Dendritic cell treated with granulocyte-macrophage colony-stimulating factor and Interleukin-4, amounts not matched to agents 40 ng/mL and 50 ng/mL, for 4 days (primary cell): ENCODE measurements at regions not wholly inside any gene's neighbourhood (a gene's known extent, or its start where the extent isn't known, plus 50 kb on each side); places are given as distances from the start of the nearest gene placed in this dataset.
"Not testable (repeated sequence)": the region's sequence is repeated elsewhere in the genome, so short reads cannot be mapped to it uniquely, and the experiment has no call there.

Source experiments
- H3K27ac Mint-ChIP-seq: one replicate; pipeline ENCODE4 v1.8.0; 2022; ENCODE audit warnings: mild to moderate bottlenecking, mixed read lengths
- H3K27me3 Mint-ChIP-seq: one replicate; pipeline ENCODE4 v1.8.0; 2022; ENCODE audit warnings: mild to moderate bottlenecking, mixed read lengths
- H3K36me3 Mint-ChIP-seq: one replicate; pipeline ENCODE4 v1.8.0; 2022; ENCODE audit warnings: low read depth, mixed read lengths
- H3K4me1 Mint-ChIP-seq: one replicate; pipeline ENCODE4 v1.8.0; 2022; ENCODE audit warnings: low read depth, mixed read lengths
- H3K4me3 Mint-ChIP-seq: one replicate; pipeline ENCODE4 v1.8.0; 2022; ENCODE audit warnings: mild to moderate bottlenecking, moderate library complexity, mixed read lengths
- H3K9me3 Mint-ChIP-seq: one replicate; pipeline ENCODE4 v1.8.0; 2022; ENCODE audit warnings: mixed read lengths
- intact Hi-C: fragments of 100-400 bp; cut with micrococcal nuclease; formaldehyde crosslinking; loops from one replicate; pipeline ENCODE4 v1.15.0; 2022

DNA sequence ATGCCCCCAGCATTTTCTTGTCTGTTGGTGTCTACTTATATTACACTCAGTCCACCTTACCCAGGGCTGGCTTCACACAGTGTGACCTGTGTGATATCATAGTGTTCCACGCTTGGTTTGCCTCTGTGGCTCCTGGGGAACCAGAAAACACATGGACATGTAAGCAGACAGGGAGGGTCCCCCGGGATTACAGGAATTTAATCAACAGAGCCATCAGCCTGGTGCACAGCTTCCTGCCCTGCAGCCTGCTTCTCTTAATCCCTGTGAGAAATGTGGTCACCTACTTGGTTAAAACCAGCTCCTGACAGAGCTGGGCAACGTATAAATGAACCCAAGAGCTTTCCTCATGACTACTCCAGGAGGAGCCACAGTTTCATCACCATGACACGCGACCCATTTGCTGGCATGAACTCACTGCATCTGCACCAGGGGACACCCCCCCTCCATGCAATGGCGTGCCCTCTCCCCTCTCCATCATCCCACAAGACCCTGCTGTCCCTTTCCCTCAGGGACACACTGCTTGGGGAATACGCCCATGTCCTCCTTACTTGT, 152.1 kb downstream of the UQCRFS1 start:
- Mint-ChIP-seq H3K27ac (no peak overlapping the region), H3K4me3 (no peak overlapping the region), H3K36me3 (no peaks in the 10 kb centered on the region), H3K9me3 (peaks cover 9% of the 10 kb centered on the region), H3K4me1 (no peaks in the 10 kb centered on the region), H3K27me3 (no peaks in the 10 kb centered on the region)
- intact Hi-C loops = no loop called here

DNA sequence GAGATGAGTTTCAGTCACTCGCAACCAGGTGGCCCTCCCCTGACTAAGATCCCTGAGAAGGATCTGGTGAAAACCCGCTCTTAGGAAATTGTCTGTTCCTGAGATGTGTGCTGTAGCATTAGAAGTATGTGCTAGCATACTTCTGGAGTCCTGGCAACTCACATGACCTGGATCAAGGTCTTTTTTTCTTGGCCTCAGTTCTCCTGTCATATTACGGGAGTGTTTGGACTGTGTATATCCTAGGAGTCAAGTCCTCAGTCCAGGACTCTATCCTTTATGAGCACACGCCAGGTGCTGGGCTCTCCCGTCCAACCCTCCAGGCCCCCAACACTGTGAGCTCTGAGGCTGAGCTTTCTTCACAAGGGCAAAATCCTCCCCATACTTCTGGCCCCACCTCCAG, 156.4 kb downstream of the UQCRFS1 start:
- Mint-ChIP-seq H3K9me3 (peaks cover 22% of the 10 kb centered on the region), H3K27me3 (no peaks in the 10 kb centered on the region), H3K27ac (no peak overlapping the region), H3K4me1 (no peaks in the 10 kb centered on the region), H3K36me3 (no peaks in the 10 kb centered on the region), H3K4me3 (no peak overlapping the region)
- intact Hi-C loops = no loop called here

DNA sequence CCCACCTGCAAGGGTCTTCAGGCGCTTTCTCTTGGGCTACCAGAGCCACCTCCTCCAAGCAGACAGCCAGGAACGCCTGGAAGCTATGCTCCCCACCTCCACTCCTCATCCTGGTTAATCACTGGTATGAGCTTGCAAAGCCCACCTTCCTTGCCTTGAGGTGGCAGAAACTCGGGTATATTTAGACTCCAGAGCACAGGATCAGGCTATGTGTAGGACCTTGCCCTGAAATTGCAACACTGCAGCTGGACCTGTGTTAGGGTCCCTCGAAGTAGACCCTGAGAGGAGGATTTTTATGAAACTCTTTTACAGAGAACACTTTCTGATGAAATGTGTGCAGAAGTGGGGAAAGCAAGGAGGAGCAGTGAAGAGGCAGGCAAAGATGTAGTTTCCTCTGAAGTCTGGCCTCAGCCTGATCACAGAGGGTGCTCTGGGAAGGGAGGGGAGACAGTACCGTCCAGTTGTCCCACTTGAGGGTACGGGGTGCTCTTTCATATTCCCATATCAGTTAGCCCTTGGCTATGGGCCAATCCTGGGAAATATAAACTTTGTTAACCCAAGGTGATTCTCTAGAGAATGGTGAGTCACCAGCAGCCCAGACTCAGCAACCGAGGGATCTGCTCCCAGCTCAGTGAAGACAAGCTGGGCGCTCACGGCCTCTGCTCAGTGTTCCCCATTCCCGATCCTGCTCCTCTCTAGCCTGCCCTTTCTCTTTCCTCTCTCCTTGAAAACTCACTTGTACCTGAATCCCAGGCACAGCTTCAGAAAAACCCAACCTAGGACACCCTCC, 157.9 kb downstream of the UQCRFS1 start:
- H3K27ac Mint-ChIP-seq = no peak overlapping the region
- no peaks in the 10 kb centered on the region for H3K4me1 Mint-ChIP-seq
- intact Hi-C loops = no loop called here

DNA sequence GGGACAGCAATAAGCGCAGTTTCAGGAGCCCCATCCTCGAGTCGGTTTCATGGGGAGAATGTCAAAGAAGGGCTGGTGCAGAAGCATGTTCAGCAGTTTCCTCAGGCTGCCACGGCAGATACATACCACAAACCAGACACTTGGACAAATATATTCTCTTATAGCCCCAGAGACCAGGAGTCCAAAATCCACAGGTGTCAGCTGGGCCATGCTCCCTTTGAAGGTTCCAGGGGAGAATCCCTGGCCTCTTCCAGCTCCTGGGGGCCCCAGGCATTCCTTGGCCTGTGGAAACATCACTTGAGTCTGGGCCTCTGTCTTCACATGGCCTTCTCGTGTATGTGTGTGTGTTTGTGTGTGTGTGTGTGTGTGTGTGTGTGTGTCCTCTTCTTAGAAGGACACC, 164.1 kb downstream of the UQCRFS1 start:
- no peaks in the 10 kb centered on the region for H3K36me3 Mint-ChIP-seq
- peaks cover 22% of the 10 kb centered on the region for H3K9me3 Mint-ChIP-seq
- no peak overlapping the region for H3K27ac Mint-ChIP-seq
- H3K4me1 Mint-ChIP-seq = no peaks in the 10 kb centered on the region
- intact Hi-C loops = no loop called here
- H3K27me3 Mint-ChIP-seq = no peaks in the 10 kb centered on the region
- H3K4me3 Mint-ChIP-seq = no peak overlapping the region

More for the DNA sequence above, 157.9 kb downstream of the UQCRFS1 start:
- peaks cover 22% of the 10 kb centered on the region for H3K9me3 Mint-ChIP-seq
- H3K4me3 Mint-ChIP-seq = no peak overlapping the region
- H3K27me3 Mint-ChIP-seq = no peaks in the 10 kb centered on the region
- no peaks in the 10 kb centered on the region for H3K36me3 Mint-ChIP-seq

DNA sequence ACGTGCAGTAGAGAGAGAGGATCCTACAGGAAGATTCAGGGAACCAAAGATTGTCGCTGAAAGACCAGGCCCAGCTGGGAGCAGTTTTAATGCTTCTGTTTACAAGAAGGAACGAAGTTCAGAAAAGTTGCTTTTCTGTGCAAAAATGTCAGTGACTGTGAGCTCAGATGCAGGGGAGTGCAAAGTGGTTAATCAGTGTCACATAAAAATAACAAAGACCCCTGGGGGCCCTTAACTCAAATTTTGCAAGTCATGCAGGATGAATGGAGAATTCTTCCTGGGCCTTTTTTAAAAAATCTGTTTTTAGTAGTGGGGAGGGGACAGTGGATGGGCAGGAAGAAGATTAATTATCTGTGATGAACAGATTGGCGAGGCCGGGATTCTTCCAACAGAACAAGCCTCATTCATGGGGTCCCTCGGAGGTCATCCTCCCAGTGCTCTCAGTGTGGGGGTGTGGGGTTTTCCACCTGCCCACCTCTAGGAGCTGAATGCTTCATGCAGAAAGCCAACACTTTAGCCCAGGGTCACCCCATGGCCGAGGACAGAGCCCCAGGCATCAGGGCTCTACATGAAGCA, 167.2 kb downstream of the UQCRFS1 start:
- intact Hi-C loops = no loop called here
- Mint-ChIP-seq H3K9me3 (peaks cover 30% of the 10 kb centered on the region), H3K27me3 (no peaks in the 10 kb centered on the region), H3K27ac (no peak overlapping the region), H3K4me1 (no peaks in the 10 kb centered on the region), H3K4me3 (no peak overlapping the region), H3K36me3 (no peaks in the 10 kb centered on the region)

DNA sequence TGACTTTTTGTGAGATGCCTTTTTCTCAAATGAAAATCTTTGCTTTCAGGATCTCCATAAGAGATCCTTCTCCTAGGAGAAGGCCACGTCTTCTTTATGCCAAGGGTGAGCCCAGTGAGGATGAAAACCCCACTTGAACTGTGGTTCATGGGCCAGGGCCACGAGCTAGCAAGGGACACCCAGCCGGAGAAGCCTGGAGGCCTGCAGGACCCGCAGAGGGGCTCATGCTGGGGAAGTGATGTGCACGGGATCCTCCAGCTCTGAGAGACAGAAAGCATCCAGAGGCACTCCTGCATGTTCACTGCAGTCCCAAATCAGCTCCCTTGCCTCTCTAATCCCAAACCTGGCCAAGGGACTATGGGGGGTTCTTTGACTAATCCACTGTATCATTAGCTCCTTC, 168.9 kb downstream of the UQCRFS1 start:
- intact Hi-C loops = no loop called here
- H3K4me1 Mint-ChIP-seq = no peaks in the 10 kb centered on the region
- no peaks in the 10 kb centered on the region for H3K36me3 Mint-ChIP-seq
- H3K27ac Mint-ChIP-seq = no peak overlapping the region
- no peak overlapping the region for H3K4me3 Mint-ChIP-seq
- peaks cover 30% of the 10 kb centered on the region for H3K9me3 Mint-ChIP-seq
- no peaks in the 10 kb centered on the region for H3K27me3 Mint-ChIP-seq

DNA sequence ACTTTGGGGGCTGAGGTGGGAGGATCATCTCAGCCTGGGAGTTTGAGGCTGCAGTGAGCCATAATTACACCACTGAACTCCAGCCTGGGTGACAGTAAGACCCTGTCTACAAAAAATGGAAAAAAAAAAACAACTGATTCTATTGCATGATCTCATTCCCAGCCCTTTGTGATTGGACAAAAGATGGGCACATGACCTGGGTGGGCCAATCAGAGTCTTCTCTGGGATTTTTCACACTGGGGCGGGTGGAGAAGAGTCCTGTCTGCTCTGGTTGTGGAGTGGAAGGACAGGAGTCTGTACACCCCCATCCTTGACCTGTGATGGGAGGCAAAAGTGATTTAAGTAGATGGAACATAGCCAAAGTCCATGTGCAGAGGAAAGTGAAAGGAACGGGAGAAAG, 170.5 kb downstream of the UQCRFS1 start:
- Mint-ChIP-seq H3K27me3 (no peaks in the 10 kb centered on the region), H3K36me3 (no peaks in the 10 kb centered on the region), H3K27ac (no peak overlapping the region), H3K4me1 (no peaks in the 10 kb centered on the region), H3K4me3 (no peak overlapping the region), H3K9me3 (peaks cover 30% of the 10 kb centered on the region)
- intact Hi-C loops = no loop called here

DNA sequence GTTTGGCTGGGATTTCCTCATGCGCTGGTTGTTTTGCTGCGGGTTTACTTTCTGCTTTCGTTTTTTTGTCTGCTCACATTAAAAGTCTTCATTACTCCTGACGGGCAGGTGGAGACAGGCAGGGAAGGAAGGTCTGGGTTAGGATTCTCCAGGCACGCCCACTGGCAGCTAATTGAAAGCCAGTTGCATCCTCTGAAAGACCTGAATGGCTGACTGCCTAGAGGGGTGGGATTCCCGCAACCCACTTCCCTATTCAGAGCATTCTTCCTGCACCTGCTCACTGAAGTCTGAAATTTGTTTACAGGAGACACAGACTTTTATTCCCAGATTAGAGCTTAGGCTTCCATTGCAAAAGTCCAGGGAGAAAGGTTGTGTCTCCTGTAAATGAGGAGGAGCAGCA, 172.0 kb downstream of the UQCRFS1 start:
- Mint-ChIP-seq H3K4me3 (no peak overlapping the region), H3K27me3 (no peaks in the 10 kb centered on the region), H3K27ac (no peak overlapping the region), H3K36me3 (no peaks in the 10 kb centered on the region), H3K9me3 (peaks cover 30% of the 10 kb centered on the region), H3K4me1 (no peaks in the 10 kb centered on the region)
- intact Hi-C loops = no loop called here

DNA sequence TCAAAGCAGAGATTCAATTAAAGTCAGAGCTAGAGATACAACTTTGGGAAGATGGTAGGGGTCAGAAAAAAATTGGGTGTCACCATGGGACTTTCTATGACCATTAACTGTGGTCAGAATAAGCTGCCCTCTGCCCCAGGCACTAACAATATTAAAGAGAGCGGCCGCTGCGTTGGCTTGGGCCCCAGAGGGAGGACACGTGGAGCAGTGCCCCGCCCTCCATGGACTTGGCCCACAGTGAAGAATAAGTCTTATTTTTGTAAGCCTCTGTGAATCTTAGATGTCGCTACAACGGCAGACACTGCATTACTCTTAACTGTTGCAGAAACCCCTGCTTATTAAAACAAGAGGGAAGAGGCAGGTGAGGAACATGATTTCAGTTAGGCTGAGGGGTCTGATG, 172.7 kb downstream of the UQCRFS1 start:
- no peaks in the 10 kb centered on the region for H3K36me3 Mint-ChIP-seq
- intact Hi-C loops = no loop called here

DNA sequence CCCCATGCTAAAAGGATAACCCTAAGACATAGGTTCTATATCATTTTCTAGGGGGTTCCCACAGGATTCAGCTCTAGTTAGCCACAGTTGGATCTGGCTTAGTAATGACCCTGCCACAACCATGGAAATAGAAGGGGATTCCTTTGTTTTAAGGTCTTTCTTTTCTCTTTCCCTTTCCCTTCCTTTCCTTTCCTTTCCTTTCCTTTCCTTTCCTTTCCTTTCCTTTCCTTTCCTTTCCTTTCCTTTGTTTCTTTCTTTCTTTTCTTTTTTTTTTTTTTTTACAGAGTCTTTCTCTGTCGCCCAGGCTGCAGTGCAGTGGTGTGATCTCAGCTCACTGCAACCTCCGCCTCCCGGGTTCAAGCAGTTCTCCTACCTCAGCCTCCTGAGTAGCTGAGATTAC, 173.9 kb downstream of the UQCRFS1 start:
- H3K27me3 Mint-ChIP-seq, H3K36me3 Mint-ChIP-seq, H3K4me1 Mint-ChIP-seq, intact Hi-C loops, H3K4me3 Mint-ChIP-seq, H3K27ac Mint-ChIP-seq: not testable (repeated sequence)
- peaks cover 23% of the 10 kb centered on the region for H3K9me3 Mint-ChIP-seq

More for the DNA sequence above, 172.7 kb downstream of the UQCRFS1 start:
- Mint-ChIP-seq H3K4me3 (no peak overlapping the region), H3K9me3 (peaks cover 30% of the 10 kb centered on the region), H3K4me1 (no peaks in the 10 kb centered on the region), H3K27ac (no peak overlapping the region), H3K27me3 (no peaks in the 10 kb centered on the region)

DNA sequence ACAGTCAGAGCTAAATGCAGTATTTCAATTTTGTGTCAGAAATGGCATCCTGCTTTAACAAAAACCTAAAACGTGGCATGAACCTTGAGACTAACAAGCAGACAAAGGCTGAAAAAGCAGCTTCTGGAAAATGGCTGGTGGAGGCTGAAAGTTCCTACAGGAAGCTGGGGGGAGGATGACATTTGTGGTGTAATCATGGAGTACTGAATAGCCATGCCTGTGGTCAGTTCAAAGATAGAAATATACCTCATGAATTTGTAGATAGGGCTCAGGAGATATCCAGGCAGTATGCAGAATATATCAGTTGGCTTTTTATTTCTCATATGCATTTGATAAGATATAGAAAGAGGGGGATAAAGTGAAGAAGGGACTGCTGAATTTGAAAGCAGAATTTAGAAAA, 181.7 kb downstream of the UQCRFS1 start:
- Mint-ChIP-seq H3K4me1 (no peaks in the 10 kb centered on the region), H3K9me3 (peaks cover 14% of the 10 kb centered on the region), H3K4me3 (no peak overlapping the region), H3K36me3 (no peaks in the 10 kb centered on the region), H3K27ac (no peak overlapping the region), H3K27me3 (no peaks in the 10 kb centered on the region)
- intact Hi-C loops = no loop called here

DNA sequence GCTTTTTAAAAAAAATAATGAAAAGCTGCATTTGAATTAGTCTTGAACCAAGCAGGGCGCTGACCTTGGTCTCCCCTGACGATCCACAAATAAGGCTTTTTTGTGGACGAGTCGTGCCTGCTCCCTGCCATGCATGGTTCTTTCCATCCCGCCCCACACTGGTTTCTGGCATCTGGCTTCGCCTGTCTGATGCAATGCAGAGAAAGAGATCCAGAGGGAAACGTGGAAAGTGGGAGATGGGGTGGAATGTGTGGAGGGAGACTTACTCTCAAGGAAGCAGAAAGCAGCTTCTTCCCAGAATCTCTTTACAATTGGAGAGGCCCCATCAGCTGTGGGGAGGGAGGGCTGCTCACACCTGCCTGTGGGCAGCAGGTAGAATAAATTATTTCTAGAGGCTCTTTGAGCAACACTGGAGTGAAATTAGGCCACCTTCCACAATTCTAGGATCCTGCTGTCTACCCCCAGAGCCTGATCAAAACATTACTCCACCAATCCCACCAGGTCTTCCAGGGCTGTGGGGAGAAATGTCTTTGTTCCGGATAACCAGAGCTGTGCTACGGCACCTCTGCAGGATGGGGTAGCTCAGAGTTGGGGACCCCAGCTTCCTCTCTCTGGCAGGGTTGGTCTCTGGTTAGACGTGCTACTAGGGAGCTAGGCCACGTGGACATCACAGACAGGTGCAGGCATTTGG, 183.5 kb downstream of the UQCRFS1 start:
- peaks cover 14% of the 10 kb centered on the region for H3K9me3 Mint-ChIP-seq

DNA sequence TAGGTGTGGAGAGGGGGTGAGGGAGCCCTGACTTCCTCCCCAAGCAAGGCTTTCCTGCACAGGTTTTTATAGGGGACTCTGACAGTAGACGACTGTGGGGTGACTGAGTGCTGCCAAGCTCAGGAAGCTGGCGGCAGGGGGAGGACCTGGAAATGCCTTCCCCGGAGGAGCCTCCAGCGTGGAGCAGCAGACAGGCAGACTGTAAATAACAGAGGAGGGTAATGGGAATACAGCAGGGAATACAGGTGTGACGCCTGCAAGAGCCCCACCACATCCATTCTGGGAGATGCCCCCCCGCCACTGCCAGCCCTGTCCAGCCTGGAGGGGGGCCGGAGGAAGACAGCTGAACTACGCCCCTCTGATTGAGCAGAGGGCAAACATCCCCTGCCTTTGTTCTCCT, 190.4 kb downstream of the UQCRFS1 start:
- Mint-ChIP-seq H3K36me3 (no peaks in the 10 kb centered on the region), H3K4me1 (no peaks in the 10 kb centered on the region), H3K4me3 (no peak overlapping the region), H3K27me3 (no peaks in the 10 kb centered on the region), H3K9me3 (no peaks in the 10 kb centered on the region), H3K27ac (no peak overlapping the region)
- intact Hi-C loops = no loop called here

More for the DNA sequence above, 183.5 kb downstream of the UQCRFS1 start:
- no peak overlapping the region for H3K27ac Mint-ChIP-seq
- no peaks in the 10 kb centered on the region for H3K27me3 Mint-ChIP-seq
- H3K4me1 Mint-ChIP-seq = no peaks in the 10 kb centered on the region
- intact Hi-C loops = no loop called here
- no peak overlapping the region for H3K4me3 Mint-ChIP-seq
- H3K36me3 Mint-ChIP-seq = no peaks in the 10 kb centered on the region

DNA sequence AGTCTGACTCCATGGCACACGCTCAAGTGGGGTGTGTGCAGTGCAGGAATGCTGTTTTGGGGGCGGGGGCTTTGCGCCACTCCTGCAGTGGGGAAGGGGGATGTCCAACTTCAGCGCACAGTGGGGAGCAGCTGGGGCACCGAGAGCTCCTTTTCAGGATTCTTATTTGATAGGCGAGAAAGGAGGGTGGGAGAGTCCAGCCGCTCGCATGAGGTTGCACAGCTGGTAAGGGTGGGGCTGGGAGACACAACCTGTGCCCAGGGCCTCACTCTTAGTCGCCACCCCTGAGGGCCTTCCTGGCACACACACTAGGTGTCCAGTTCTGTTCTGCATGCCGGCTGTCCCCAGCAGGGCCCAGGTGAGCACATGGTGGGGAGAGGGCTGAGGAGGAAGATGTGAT, 190.8 kb downstream of the UQCRFS1 start:
- H3K9me3 Mint-ChIP-seq = no peaks in the 10 kb centered on the region
- H3K4me3 Mint-ChIP-seq = no peak overlapping the region
- no peaks in the 10 kb centered on the region for H3K27me3 Mint-ChIP-seq
- H3K4me1 Mint-ChIP-seq = no peaks in the 10 kb centered on the region
- intact Hi-C loops = no loop called here
- no peaks in the 10 kb centered on the region for H3K36me3 Mint-ChIP-seq
- no peak overlapping the region for H3K27ac Mint-ChIP-seq
